NCI-H2196 treated with DMSO at 0.1 percent for 48 hours (cell line): ENCODE measurements at regions not wholly inside any gene's neighbourhood (a gene's known extent, or its start where the extent isn't known, plus 50 kb on each side); places are given as distances from the start of the nearest gene placed in this dataset.

ENCODE experiments used
- DNase-seq: peaks from one replicate; lab custom pipeline; 2025; ENCODE audit not compliant: unreplicated experiment; lab: John Stamatoyannopoulos, UW

DNA sequence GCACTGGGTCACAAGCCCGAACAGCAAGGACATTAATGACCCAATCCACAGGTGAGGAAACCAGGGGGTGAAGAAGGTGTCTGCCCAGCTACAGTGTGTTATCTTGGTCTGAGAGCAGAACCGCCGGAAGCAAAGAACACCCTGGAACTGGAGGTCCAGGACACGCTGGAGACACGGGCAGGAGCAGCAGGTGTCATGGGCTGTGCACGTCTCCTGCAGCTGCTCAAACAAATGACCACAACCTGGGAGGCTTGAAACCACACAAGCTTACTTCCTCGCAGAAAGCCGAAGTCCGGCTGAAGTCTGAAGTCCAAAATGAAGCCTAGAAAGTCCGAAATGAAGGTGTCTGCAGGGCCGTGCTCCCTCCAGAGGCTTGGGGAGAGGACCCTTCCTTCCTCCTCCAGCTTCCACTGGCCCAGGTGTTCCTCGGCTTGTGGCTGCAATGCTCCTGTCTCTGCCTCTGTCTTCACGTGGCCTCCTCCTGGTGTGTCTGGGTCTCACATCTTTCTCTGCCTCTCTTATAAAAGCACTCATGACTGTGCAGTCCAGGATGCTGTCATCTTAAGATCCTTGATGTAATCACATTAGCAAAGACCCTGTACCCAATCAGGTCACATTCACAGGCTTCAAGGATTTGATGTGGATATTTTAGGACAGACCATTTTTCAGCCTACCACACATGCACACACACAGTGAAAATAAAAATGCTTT is 351.2 kb downstream of the C16orf95 start:
- no peak for DNase-seq

DNA sequence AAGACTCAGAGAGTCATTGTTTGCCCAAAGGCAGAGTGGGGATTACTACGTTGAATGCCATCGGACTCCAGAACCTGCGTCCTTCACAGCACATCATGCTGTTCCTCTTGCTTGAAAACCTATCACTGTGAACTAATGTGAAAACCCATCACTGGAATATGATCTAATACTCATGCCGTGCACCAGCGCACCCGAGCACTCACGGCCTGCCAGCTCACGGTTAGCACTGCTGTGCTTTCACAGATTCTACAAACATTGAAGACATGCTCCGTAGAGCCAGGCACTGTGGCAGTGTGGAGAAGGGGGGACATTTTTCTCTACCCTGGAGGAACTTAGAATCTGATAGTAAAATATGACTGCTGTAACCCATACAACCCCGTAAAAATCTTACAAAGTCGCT is 350.4 kb downstream of the C16orf95 start:
- DNase-seq: no peak

DNA sequence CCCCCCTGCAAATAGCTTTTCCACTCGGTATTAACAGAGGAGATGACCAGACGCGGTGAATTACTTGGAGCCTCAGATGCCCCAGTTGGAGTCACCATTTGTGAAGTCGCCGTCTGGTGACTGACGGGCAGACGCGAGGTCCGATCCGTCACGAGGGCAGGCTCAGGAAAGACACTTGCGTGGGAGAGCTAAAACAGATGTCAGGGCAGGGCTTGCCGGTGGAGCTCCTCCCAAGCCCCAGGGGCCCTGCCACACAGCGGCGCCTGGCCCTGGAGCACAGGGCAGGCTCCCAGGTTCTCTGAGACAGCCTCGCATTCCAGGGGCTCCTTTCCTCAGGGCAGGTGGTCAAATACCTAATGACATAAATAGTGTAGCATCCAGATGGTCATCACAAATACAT is 348.3 kb downstream of the C16orf95 start:
- no peak for DNase-seq

DNA sequence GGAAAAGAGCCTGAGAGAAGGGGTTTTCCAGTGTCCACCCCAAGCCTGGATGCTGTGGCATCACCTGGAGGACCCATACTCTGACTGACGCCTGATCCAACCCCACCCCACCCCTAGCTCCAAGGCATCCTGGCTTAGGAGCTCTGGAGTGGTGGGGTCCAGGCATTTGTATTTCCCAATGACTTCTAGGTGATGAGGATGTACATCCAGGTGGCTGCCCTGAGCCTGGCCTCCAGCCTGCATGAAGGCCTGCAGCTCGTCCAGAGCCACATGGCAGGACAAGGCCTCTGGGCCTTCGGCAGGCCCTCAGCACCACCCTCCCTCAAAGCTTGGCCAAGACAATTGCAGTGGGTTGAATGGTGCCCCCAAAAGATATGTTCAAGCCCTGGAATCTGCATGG is 347.5 kb downstream of the C16orf95 start:
- no peak for DNase-seq

DNA sequence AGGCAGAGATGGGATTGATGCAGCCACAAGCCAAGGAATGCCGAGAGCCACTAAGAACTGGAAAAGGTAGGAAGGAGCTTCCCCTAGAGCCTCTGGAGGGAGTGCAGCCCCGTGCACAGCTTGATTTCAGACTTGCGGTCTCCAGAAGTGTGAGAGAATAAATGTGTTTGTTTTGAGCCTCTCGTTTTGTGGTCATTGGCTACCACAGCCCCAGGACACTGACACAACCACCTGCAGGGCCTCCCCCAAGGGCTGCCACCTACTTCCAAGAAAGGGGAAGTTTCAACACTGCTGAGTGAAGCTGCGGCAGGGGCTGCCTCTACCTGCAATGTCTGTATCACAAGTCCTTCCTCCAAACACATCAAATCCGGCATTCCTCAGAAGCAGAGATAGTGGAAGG is 346.9 kb downstream of the C16orf95 start:
- no peak for DNase-seq

DNA sequence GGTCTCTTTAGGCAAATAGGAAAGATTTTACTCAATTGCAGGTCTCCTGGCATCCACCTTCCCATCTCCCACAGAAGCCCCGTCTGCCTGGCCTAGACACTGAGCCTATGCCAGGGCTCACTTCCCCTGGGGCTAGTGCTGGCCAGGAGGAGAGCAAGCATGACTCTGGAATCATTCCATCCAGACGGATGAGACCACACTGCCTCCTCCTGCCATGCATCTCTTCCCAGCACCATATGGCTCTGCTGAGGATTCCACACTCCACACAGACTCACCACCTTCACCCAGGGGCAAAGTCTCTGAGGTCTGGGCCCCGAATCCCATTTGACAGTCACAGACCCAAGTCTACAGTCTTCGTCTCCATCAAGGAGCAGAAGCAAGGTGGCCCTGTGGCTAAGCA is 346.5 kb downstream of the C16orf95 start:
- no peak for DNase-seq

DNA sequence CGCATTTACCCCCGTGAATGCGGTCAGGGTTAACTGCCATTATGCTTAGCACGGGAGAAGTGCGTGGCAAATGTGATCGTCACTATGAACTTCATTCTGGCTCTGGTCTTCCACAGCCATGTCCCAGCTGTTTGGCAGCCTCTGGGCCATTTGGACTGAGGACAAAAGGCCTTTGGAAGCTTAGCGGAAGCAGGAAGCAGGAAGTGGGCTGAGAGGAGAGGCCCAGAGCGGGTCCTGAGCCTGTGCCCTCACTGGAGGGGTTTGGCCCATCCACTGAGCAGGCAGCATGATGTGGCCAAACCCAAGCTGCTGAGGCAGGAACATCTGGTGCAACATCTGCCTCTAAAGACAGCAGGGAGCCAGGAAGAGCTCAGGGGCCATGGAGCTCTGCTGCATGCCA is 345.9 kb downstream of the C16orf95 start:
- DNase-seq: no peak

DNA sequence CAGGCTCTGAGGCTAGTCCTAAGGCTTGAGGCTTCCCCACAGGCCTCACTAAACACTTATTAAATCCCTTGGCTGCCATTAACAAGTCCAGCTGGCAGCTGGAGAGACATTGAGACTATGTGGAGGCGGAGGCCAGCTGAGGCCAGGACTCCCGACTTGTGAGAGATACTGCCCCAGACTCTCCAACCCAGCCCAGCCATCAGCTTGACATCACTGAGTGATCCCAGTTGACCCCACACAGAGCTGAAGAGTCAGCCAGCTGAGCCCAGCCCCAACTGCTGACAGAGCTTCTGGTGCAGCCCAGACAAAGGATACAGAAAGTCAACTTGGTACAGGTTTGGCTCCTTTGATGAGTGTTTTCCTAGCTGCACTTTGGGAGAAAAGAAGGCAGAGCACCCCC is 343.1 kb downstream of the C16orf95 start:
- no peak for DNase-seq

DNA sequence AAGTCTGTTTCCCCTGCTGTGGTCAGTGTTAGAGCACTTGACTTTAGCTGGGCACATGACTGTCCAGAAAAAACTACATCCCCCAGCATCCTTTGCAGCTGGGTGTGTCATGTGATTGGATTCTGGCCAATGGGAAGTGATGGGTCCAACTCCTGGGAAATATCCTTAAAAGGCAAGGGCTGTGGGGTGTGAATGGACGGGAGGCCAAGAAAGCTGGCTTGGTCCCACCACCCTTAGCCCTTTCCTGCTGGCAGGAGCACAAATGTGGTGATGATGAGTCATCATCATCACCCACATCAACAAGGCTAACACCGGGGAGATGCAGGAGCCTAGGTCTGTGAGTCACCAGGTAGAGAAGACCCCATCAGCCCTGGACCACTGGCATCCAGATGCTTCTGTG is 341.7 kb downstream of the C16orf95 start:
- DNase-seq: peak; percentile 1

DNA sequence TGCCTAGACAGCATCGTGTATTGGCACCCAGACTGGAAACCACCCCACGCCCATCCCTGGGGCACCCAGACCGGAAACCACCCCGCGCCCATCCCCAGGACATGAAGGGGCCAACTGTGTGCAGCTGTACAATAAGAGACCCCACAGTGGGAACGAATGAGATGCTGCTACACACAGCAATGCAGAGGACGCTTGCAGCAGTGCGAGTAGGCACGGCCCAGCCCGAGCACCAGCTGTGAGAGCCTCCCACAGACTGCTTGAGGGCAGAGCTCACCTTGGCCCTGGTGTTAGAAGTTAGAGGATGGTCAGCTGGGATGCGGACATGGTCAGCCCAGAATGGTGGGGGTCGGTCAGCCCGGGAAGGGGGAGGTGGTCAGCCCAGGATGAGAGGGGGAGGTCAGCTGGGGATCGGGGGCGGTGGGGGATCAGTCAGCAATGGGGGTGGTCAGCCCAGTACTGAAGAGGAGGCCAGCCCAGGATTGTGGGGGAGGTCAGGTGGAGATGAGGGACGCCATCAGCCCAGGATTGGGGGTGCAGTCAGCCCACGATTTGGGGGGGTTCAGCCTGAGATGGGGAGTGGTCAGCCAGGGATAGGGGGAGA is 340.0 kb downstream of the C16orf95 start:
- no peak for DNase-seq

DNA sequence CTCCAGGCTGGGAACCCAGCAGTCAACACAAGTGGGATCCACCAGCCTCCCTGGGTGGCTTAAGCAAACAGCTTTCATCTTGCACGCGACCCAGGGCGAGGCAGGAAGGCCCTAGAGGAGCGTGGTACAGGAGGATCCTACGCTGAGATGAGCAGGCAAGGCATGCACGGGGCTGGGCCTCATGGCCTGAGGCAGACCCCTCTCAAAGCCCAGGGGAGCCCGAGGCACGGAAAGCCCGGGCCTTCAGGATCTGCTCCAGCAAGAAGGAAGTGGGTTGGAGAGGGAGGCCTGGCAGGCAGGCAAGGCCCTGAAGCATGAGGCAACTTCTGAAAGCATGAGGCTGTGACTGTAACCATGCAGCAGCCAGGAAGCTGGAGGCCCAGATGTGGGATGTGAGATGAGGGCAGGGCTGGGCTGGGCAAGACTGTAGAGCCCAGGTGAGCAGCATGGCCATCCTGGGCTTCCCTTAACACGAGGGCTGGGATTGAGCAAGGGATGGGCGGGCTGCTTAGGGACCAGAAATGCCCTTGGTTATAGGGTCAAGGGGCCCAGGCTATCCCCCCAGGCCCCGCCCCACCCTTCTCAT is 338.7 kb downstream of the C16orf95 start:
- DNase-seq: no peak

DNA sequence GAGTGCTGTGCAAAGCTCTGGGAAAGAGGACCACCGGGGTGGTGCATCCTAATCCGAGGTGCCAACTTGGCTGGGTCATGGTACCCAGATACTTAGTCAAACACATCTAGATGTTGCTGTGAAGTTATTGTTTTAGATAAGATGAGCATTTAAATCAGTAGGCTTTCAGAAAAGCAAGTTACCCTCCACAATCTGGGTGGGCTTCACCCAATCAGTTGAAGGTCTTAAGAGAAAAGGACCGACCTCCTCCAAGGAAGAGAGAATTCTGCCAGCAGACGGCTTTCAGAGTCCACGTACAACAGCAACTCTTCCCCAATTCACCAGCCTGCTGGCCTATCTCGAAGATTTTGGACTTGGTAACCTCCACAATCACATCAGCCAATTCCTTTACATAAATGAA is 338.1 kb downstream of the C16orf95 start:
- no peak for DNase-seq

DNA sequence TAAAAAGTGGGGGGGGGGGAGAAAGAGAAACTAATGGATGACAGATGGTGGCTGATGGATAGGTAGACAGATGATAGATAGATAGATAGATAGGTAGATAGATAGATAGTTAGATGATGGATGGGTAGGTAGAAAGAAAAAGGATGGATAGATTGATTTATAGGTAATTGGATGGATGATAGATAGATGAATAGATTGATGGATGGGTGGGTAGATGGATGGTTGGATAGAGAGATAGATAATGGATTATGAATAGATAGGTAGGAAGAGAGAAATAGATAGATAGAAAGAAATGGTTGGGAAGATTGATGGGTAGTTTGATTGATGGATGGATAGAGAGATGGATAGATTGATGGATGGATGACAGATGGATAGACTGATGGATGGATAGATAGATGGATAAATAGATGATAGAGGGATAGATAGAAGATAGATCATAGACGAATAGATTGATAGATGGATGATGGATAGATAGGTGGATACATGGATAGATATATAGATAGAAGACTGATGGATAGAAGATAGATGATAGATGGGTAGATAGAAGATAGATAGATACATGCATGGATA is 337.1 kb downstream of the C16orf95 start:
- no peak for DNase-seq

DNA sequence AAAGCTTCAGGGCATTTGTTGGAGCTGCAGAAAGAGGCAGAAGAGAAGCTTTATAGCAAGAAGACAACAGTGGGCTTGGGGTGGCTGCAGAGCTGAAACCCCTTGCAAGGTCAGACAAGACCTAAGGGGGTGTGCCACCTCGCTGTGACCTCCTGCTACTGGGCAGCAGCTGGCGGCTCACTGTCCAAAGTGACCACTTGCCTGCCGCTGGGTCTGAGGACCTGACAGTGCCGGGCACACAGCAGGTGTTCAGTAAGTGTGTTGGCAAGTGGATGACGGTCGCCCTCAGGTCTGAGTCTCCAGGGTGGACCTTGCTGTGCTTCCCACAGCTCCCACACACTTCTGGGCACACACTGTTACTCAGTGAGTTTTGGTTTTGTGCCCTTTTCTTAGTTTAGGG is 336.5 kb downstream of the C16orf95 start:
- no peak for DNase-seq

DNA sequence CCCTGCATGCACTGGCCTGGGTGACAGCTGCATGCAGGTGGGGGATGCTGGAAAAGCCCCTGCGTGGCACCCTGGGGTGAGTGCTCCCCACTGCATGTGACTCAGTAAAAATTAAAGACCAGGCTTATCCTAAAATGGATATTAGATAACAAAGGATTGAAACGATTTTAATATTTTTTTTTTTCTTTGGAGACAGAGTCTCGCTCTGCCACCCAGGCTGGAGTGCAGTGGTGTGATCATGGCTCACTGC is 334.9 kb downstream of the C16orf95 start:
- DNase-seq: no peak

DNA sequence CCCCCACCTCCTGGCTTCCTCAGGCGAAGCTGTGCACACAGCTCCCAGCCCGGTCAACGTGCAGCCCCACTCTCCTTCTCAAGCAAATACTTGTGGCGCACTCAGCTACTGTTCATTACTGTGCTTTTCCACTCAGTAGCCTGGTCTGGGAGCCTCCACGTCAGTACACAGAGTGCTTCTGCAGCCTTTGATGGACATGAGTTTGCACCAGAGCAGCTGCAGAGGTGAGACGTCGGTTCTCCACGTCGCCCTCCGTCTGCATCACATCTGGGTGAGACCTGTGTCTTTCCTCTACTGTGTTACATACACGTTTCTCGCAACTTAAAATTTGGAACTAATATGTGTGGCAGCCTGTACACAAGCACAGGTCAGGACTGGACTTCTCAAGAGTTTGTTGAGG is 334.3 kb downstream of the C16orf95 start:
- no peak for DNase-seq

DNA sequence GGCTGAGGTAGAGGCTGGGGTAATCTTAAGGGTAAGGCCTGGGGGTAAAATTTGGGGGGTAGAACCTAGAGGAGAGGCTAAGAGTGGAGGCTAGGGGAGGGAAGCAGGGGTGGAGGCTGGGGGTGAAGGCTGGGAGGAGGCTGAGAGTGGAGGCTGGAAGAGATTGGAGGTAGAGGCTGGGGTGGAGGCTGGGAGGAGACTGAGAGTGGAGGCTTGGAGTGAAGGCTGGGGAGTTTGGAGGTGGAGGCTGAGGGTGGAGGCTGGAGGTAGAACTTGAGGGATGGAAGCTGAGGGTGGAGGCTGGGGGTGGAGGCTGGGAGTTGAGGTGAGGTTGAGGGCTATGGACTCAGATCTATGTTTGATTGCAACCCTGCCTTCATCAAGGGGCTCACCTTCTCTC is 333.6 kb downstream of the C16orf95 start:
- no peak for DNase-seq

DNA sequence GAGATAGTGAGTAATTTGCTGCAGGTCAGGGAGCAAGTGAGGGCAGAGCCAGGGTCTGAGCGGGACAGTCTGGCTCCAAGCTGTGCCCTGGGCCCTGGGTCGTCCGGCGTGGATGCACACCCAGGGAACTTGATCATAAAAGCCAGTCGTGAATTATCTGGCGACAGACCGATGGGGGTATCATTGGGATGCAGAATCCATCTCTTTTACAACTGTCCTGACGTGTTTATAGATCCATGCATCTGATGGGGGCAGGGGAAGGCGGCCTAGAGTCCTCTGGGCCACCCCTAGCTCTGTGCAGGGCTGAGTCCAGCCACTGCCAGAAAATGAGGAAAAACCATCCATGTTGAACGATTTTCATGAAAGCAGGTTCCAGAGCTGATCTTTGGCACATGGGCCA is 332.8 kb downstream of the C16orf95 start:
- no peak for DNase-seq

DNA sequence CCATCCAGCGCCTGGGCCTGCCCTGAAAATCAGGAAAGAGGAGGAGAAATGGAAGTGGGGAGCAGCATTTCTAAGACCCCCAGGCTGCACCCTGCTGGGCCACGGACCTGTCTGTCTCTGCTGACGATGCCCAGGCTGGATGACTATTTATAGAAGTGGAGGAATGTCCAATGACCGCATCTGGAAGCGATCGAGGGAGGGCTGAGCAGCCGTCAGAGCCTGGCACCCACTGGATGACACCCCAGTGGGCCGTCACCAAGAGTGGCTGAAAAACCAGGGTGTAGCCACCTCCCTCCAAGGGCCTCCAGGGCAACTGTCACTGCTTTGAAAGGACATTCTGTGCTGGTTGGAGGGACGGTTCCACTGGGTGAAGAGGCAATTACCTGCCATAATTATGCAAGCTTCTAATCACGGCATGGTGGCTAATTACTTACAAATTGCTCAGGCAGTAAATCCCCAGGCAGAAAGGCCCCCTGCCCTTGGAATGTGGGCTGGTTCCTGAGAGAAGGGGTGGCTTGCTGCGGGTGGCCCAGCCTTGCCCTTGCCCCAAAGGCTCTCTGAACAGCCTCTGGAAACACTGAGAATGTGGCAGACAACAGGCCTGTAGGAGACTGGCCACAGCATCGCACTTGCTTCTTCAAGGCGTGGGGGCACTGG is 332.1 kb downstream of the C16orf95 start:
- DNase-seq: no peak

DNA sequence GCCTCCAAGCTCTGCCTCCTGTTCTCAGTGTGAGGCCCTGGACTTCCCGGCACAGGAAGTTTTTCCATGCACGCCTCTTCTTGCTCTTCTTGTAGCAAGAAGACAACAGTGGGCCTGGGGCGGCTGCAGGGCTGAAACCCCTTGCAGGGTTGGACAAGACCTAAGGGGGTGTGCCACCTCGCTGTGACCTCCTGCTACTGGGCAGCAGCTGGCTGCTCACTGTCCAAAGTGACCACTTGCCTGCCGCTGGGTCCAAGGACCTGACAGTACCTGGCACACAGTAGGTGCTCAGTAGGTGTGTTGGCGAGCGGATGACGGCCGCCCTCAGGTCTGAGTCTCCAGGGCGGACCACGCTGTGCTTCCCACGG is 331.6 kb downstream of the C16orf95 start:
- DNase-seq: no peak

DNA sequence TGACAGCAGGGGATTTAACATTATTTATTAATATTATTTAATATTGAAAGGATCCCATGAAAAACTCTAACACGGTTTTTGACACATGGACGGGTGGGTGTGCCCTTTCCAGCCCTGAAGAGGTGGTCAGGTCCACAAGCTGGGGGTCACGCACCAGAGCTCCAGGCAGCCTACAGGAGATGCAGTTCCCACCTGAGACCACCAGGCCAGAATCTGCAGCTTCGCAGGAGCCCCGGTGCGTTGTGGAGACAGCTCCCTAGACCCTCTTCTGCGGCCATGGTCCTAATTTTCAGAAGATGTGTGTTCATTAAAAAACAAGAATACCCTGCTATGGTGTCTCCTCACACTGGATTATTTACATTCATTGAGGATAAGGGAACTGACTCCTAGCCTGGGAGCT is 331.1 kb downstream of the C16orf95 start:
- DNase-seq: no peak

DNA sequence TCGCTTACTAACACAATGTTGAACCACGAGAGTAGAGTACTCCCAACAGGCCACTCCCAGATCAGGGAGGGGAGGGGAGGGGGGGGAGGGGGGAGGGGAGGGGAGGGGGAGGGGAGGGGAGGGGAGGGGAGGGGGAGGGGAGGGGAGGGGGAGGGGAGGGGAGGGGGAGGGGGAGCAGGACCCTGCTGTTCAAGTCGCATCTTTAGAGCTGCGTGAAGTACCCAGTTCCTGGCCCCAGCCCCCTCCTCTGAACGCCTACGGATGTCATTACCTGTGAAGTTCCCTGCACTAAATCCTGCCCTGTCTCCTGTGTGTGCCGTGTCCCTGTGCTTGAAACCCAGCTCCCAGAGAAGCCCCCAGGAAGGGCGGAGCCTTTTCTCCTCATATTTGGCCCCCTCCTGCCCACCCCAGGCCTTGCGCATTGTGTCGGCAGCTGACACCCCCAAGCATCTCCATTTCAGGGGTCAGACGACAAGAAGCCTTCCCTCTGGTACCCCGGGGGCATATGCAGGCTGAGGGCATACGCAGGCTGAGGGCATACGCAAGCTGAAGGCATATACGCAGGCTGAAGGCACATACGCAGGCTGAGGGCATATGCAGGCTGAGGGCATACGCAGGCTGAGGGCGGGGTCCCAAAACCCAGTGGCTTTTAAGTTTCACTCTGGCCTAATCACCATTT is 330.2 kb downstream of the C16orf95 start:
- DNase-seq: no peak
